ENCODE measurements at regions not wholly inside any gene's neighbourhood (a gene's known extent, or its start where the extent isn't known, plus 50 kb on each side); places are given as distances from the start of the nearest gene placed in this dataset.
"Not testable (repeated sequence)": the region's sequence is repeated elsewhere in the genome, so short reads cannot be mapped to it uniquely, and the experiment has no call there.

- TF ChIP-seq ZNF532 (CRISPR knock-in tag; IDR thresholded peaks at IDR 0.05; ENCODE audit: borderline replicate concordance) (no peak), ATF3 (CRISPR knock-in tag; conservative IDR thresholded peaks at IDR 0.05) (no peak)
These were observed 517.7 kb downstream of the RERGL start (continued) for GRCh38 chr12:17572250-17572649.

GRCh38 chr12:17571047-17571446 is 518.9 kb downstream of the RERGL start:
- Mint-ChIP-seq H3K4me1 (no peaks in the 10 kb centered on the region), H3K27ac (no peak overlapping the region), H3K9me3 (no peaks in the 10 kb centered on the region), H3K4me3 (no peak overlapping the region), H3K36me3 (no peaks in the 10 kb centered on the region), H3K27me3 (ENCODE audit: low read depth) (no peaks in the 10 kb centered on the region)
- ATAC-seq: no peak
- ChIA-PET POLR2A (no interaction called here), CTCF (no interaction called here)
- no peak for DNase-seq (ENCODE audit: low spot score)
- TF ChIP-seq MYBL2 (CRISPR knock-in tag; IDR thresholded peaks at IDR 0.05): no peak
- TF ChIP-seq, protein P1, sequence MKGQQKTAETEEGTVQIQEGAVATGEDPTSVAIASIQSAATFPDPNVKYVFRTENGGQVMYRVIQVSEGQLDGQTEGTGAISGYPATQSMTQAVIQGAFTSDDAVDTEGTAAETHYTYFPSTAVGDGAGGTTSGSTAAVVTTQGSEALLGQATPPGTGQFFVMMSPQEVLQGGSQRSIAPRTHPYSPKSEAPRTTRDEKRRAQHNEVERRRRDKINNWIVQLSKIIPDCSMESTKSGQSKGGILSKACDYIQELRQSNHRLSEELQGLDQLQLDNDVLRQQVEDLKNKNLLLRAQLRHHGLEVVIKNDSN (CRISPR knock-in tag; IDR thresholded peaks at IDR 0.05): no peak
- no peak for TF ChIP-seq ZNF281 (CRISPR knock-in tag; IDR thresholded peaks at IDR 0.05)
- TF ChIP-seq, protein P2, sequence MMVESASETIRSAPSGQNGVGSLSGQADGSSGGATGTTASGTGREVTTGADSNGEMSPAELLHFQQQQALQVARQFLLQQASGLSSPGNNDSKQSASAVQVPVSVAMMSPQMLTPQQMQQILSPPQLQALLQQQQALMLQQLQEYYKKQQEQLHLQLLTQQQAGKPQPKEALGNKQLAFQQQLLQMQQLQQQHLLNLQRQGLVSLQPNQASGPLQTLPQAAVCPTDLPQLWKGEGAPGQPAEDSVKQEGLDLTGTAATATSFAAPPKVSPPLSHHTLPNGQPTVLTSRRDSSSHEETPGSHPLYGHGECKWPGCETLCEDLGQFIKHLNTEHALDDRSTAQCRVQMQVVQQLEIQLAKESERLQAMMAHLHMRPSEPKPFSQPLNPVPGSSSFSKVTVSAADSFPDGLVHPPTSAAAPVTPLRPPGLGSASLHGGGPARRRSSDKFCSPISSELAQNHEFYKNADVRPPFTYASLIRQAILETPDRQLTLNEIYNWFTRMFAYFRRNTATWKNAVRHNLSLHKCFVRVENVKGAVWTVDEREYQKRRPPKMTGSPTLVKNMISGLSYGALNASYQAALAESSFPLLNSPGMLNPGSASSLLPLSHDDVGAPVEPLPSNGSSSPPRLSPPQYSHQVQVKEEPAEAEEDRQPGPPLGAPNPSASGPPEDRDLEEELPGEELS (CRISPR knock-in tag; IDR thresholded peaks at IDR 0.05): no peak
- no peak for TF ChIP-seq ZNF396 (CRISPR knock-in tag; IDR thresholded peaks at IDR 0.05; ENCODE audit: borderline replicate concordance)
- TF ChIP-seq, protein P3, sequence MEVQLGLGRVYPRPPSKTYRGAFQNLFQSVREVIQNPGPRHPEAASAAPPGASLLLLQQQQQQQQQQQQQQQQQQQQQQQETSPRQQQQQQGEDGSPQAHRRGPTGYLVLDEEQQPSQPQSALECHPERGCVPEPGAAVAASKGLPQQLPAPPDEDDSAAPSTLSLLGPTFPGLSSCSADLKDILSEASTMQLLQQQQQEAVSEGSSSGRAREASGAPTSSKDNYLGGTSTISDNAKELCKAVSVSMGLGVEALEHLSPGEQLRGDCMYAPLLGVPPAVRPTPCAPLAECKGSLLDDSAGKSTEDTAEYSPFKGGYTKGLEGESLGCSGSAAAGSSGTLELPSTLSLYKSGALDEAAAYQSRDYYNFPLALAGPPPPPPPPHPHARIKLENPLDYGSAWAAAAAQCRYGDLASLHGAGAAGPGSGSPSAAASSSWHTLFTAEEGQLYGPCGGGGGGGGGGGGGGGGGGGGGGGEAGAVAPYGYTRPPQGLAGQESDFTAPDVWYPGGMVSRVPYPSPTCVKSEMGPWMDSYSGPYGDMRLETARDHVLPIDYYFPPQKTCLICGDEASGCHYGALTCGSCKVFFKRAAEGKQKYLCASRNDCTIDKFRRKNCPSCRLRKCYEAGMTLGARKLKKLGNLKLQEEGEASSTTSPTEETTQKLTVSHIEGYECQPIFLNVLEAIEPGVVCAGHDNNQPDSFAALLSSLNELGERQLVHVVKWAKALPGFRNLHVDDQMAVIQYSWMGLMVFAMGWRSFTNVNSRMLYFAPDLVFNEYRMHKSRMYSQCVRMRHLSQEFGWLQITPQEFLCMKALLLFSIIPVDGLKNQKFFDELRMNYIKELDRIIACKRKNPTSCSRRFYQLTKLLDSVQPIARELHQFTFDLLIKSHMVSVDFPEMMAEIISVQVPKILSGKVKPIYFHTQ (CRISPR knock-in tag; IDR thresholded peaks at IDR 0.05): no peak
- no peak for TF ChIP-seq NR1H2 (CRISPR knock-in tag; IDR thresholded peaks at IDR 0.05)
- TF ChIP-seq ELF4 (CRISPR knock-in tag; IDR thresholded peaks at IDR 0.05; ENCODE audit: low read depth): no peak
- TF ChIP-seq, protein P4, sequence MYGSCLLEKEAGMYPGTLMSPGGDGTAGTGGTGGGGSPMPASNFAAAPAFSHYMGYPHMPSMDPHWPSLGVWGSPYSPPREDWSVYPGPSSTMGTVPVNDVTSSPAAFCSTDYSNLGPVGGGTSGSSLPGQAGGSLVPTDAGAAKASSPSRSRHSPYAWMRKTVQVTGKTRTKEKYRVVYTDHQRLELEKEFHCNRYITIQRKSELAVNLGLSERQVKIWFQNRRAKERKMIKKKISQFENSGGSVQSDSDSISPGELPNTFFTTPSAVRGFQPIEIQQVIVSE (CRISPR knock-in tag; IDR thresholded peaks at IDR 0.05; ENCODE audit: borderline replicate concordance): no peak
- no peak for TF ChIP-seq JUN (CRISPR knock-in tag; IDR thresholded peaks at IDR 0.05)

- H3K4me3 Mint-ChIP-seq, POLR2A ChIA-PET: not testable (repeated sequence)
- peaks cover 28% of the 10 kb centered on the region for H3K9me3 Mint-ChIP-seq
These were observed 525.4 kb downstream of the RERGL start for GRCh38 chr12:17564630-17565029.

More at GRCh38 chr12:17564630-17565029, 525.4 kb downstream of the RERGL start:
- H3K36me3 Mint-ChIP-seq; H3K27ac Mint-ChIP-seq; ATAC-seq; H3K4me1 Mint-ChIP-seq; DNase-seq (ENCODE audit: low spot score); H3K27me3 Mint-ChIP-seq (ENCODE audit: low read depth); CTCF ChIA-PET: not testable (repeated sequence)
